Heart left ventricle (tissue), 13 donors: ENCODE measurements at regions not wholly inside any gene's neighbourhood (a gene's known extent, or its start where the extent isn't known, plus 50 kb on each side); places are given as distances from the start of the nearest gene placed in this dataset.

ENCODE experiments used
- CTCF ChIP-seq, 12 donors: fragments of 200-600 bp; sonication (generic) in 4 of 12; IDR thresholded peaks; one replicate each; pipeline versions ENCODE4 v1.5.0 to v1.8.0; 2018 to 2022; ENCODE audit warnings: antibody characterized with exemption in 12 of 12, mild to moderate bottlenecking in 5 of 12
- POLR2A ChIP-seq, 2 donors: fragments of 450-650 bp; IDR thresholded peaks; one replicate each; pipeline ENCODE4 v1.6.1; 2017; ENCODE audit warnings: antibody characterized with exemption in 2 of 2, mild to moderate bottlenecking in 2 of 2, moderate library complexity in 2 of 2
- donor health status: ischemic (EF 13 %, LVEDD 7.1; RV severe dilation, severe dysfunction).
- donor health status: DM: no; HTN: yes; CAD: no.
- donor health status: DM: no; HTN: no; CAD: no.
- donor health status: ischemic (EF 25% LVEDD 6.9; RV normal size, moderate dysfunction).
- donor health status: ischemic (EF 25% LVEDD 5.7; RV mildly dilated, moderate dysfunction).
- donor health status: ischemic (EF 35%, LVEDD 5.7; RV mildly dilated, moderate dysfunction).
- donor health status: nonischemic (EF 11% LVEDD 7.7; RV severe dilation, severe dysfunction).
- donor health status: DM: yes; HTN: yes; CAD: no.
- donor health status: PGD.
- donor health status: ischemic (EF 29% LVEDD 5.4; RV normal size, mild dysfunction).
- donor health status: nonischemic (EF 23%, LVEDD 6.1; RV moderate dilation, normal function).

GRCh38 chr4:136829280-136829679 is 703.0 kb downstream of the PCDH18 start:
- no peak for TF ChIP-seq POLR2A (IDR thresholded peaks at IDR 0.05)
- TF ChIP-seq CTCF (IDR thresholded peaks at IDR 0.05) = no peak
